SKM-1 treated with dmso at 0.1 percent for 144 hours (cell line): ENCODE measurements at regions not wholly inside any gene's neighbourhood (a gene's known extent, or its start where the extent isn't known, plus 50 kb on each side); places are given as distances from the start of the nearest gene placed in this dataset.

Experiments
- DNase-seq: peaks from one replicate; lab custom pipeline; 2025; ENCODE audit not compliant: unreplicated experiment; lab: John Stamatoyannopoulos, UW

- peak; percentile 70 for DNase-seq
Observed at GRCh38 chr15:98442379-98442833, 205.9 kb upstream of the IGF1R start.

- DNase-seq = no peak
Observed at GRCh38 chr15:98442901-98443300, 205.4 kb upstream of the IGF1R start.

GRCh38 chr15:98443526-98443925, 204.8 kb upstream of the IGF1R start:
- DNase-seq = no peak

- no peak for DNase-seq
Observed at GRCh38 chr15:98444138-98444537, 204.2 kb upstream of the IGF1R start.

GRCh38 chr15:98445315-98445714, 203.0 kb upstream of the IGF1R start:
- no peak for DNase-seq

- DNase-seq = no peak
Observed at GRCh38 chr15:98446083-98446482, 202.3 kb upstream of the IGF1R start.

GRCh38 chr15:98447069-98447468, 201.3 kb upstream of the IGF1R start:
- no peak for DNase-seq

- DNase-seq = no peak
Observed at GRCh38 chr15:98451236-98451635, 197.1 kb upstream of the IGF1R start.

- no peak for DNase-seq
Observed at GRCh38 chr15:98452238-98452637, 196.1 kb upstream of the IGF1R start.

- no peak for DNase-seq
Observed at GRCh38 chr15:98455904-98456303, 192.4 kb upstream of the IGF1R start.

GRCh38 chr15:98476559-98476958, 171.8 kb upstream of the IGF1R start:
- no peak for DNase-seq

GRCh38 chr15:98480844-98481243, 167.5 kb upstream of the IGF1R start:
- no peak for DNase-seq

- no peak for DNase-seq
Observed at GRCh38 chr15:98483575-98484130, 164.7 kb upstream of the IGF1R start.

- DNase-seq = no peak
Observed at GRCh38 chr15:98484914-98485313, 163.4 kb upstream of the IGF1R start.

GRCh38 chr15:98485451-98485850, 162.9 kb upstream of the IGF1R start:
- DNase-seq = no peak

- DNase-seq = no peak
Observed at GRCh38 chr15:98493966-98494511, 154.3 kb upstream of the IGF1R start.

- DNase-seq = no peak
Observed at GRCh38 chr15:98501192-98501591, 147.1 kb upstream of the IGF1R start.

GRCh38 chr15:98501632-98502031, 146.7 kb upstream of the IGF1R start:
- DNase-seq = no peak

- DNase-seq = peak; percentile 88
Observed at GRCh38 chr15:98503970-98504369, 144.4 kb upstream of the IGF1R start.

GRCh38 chr15:98504998-98505397, 143.3 kb upstream of the IGF1R start:
- no peak for DNase-seq

GRCh38 chr15:98505611-98506031, 142.7 kb upstream of the IGF1R start:
- no peak for DNase-seq

- DNase-seq = no peak
Observed at GRCh38 chr15:98506172-98506571, 142.2 kb upstream of the IGF1R start.

GRCh38 chr15:98506711-98507110, 141.6 kb upstream of the IGF1R start:
- DNase-seq = no peak
